ENCODE measurements at regions not wholly inside any gene's neighbourhood (a gene's known extent, or its start where the extent isn't known, plus 50 kb on each side); places are given as distances from the start of the nearest gene placed in this dataset.

GRCh38 chr3:177469216-177469615 lies 271.9 kb upstream of the TBL1XR1 start:
- Histone ChIP-seq H3K27ac (ENCODE audit: low read depth, low read length) (no peak overlapping the region), H3K27me3 (ENCODE audit: control insufficient read depth, insufficient read depth, low read length) (no peaks in the 10 kb centered on the region), H3K36me3 (ENCODE audit: control insufficient read depth, insufficient read depth, low read length) (no peaks in the 10 kb centered on the region), H3K4me1 (ENCODE audit: control insufficient read depth, insufficient read depth, low read length) (peaks cover 6% of the 10 kb centered on the region; the same call in 1 of the 2 replicates), H3K9me3 (ENCODE audit: control insufficient read depth, insufficient read depth, low read depth, low read length) (no peaks in the 10 kb centered on the region), H3K4me3 (ENCODE audit: low read depth, low read length) (no peak overlapping the region), H3K9ac (ENCODE audit: low read length) (no peak overlapping the region)

- H3K27me3 ChIP-seq (ENCODE audit: control insufficient read depth, insufficient read depth, low read length), result no peaks in the 10 kb centered on the region
- H3K9me3 ChIP-seq (ENCODE audit: control insufficient read depth, insufficient read depth, low read depth, low read length), result no peaks in the 10 kb centered on the region
- H3K4me1 ChIP-seq (ENCODE audit: control insufficient read depth, insufficient read depth, low read length), result peaks cover 5% of the 10 kb centered on the region; the same call in 1 of the 2 replicates
- H3K36me3 ChIP-seq (ENCODE audit: control insufficient read depth, insufficient read depth, low read length), result no peaks in the 10 kb centered on the region
- H3K27ac ChIP-seq (ENCODE audit: low read depth, low read length), result no peak overlapping the region
- H3K4me3 ChIP-seq (ENCODE audit: low read depth, low read length), result no peak overlapping the region
- H3K9ac ChIP-seq (ENCODE audit: low read length), result no peak overlapping the region
These were observed 273.1 kb upstream of the TBL1XR1 start for GRCh38 chr3:177470197-177470941.

DNA sequence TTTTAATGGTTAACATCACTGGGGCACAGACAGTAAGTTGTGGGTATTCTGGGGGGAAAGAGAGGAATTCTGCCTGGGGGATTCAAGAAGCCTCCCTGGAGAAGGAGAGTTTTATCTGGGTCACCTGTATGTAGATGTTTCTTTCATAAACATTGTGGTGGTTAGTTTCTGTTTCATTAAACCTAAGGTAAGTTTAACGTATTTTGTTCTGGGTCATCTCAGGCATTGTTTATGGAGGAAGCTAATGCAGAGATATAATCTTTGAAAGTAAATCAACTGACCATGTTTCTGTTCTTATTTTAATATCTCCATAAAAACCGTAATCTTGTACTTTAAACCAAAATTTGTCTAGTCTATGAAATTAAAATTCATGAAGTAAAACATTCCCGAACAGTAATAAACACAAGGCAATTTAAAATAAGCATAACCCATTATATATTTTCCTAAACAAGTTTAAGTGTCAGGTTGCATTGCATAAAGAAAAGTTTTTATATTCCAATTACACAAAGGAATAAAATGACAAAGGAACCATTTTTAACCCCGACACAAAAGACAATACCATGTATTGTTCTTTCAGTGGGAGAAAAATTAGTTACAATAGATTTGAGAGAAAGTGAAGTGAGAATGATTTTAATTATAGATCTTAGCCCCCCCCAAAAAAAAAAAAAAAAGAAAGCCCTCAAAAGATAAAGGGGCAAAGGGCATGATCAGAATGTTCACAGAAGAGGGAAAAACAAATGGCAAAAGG lies 274.6 kb upstream of the TBL1XR1 start:
- Histone ChIP-seq H3K4me3 (ENCODE audit: low read depth, low read length) (no peak overlapping the region), H3K36me3 (ENCODE audit: control insufficient read depth, insufficient read depth, low read length) (no peaks in the 10 kb centered on the region), H3K4me1 (ENCODE audit: control insufficient read depth, insufficient read depth, low read length) (peaks cover 5% of the 10 kb centered on the region; the same call in 1 of the 2 replicates), H3K27ac (ENCODE audit: low read depth, low read length) (no peak overlapping the region), H3K9me3 (ENCODE audit: control insufficient read depth, insufficient read depth, low read depth, low read length) (no peaks in the 10 kb centered on the region), H3K9ac (ENCODE audit: low read length) (no peak overlapping the region), H3K27me3 (ENCODE audit: control insufficient read depth, insufficient read depth, low read length) (no peaks in the 10 kb centered on the region)

GRCh38 chr3:177473184-177473583 lies 275.9 kb upstream of the TBL1XR1 start:
- Histone ChIP-seq H3K4me3 (ENCODE audit: low read depth, low read length) (no peak overlapping the region), H3K27me3 (ENCODE audit: control insufficient read depth, insufficient read depth, low read length) (no peaks in the 10 kb centered on the region), H3K9ac (ENCODE audit: low read length) (no peak overlapping the region), H3K27ac (ENCODE audit: low read depth, low read length) (no peak overlapping the region), H3K9me3 (ENCODE audit: control insufficient read depth, insufficient read depth, low read depth, low read length) (no peaks in the 10 kb centered on the region), H3K36me3 (ENCODE audit: control insufficient read depth, insufficient read depth, low read length) (no peaks in the 10 kb centered on the region), H3K4me1 (ENCODE audit: control insufficient read depth, insufficient read depth, low read length) (peaks cover 5% of the 10 kb centered on the region; the same call in 1 of the 2 replicates)

GRCh38 chr3:177473903-177474302 lies 276.6 kb upstream of the TBL1XR1 start:
- no peaks in the 10 kb centered on the region for H3K27me3 ChIP-seq (ENCODE audit: control insufficient read depth, insufficient read depth, low read length)

DNA sequence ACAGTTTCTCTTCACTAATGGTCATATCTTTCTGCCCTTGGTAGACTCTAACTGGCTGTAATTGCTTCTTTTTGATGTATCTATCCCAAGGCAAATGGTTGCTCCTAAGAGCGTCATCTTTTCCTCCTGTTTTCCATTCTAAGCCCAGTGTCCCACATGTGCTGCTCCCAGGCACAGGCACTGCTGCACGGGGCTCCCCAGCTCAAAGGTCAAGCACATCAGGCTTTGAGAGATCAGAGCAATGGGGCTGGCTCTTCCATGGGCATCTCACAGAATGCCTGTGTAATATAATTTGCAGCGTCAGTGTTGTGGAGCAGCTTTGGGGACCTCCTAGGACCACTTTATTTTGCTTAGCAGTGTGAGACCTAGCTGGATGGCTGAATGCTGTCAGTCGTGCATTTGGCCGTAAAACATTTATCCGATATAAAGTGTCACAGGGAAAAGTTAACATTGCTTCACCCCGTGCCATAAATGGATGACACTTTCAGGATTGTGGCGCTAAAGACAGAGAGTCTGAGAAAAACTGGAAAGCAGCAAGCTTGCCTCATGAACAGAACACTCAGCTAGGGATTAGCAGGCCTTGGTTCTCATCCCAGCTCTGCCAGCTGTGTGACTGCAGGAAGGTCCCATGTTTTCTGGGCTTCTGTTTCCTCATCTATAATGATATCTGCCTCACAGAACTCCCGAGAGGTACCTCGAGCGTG lies 277.5 kb upstream of the TBL1XR1 start:
- no peak overlapping the region for H3K27ac ChIP-seq (ENCODE audit: low read depth, low read length)
- no peaks in the 10 kb centered on the region for H3K27me3 ChIP-seq (ENCODE audit: control insufficient read depth, insufficient read depth, low read length)
- no peaks in the 10 kb centered on the region for H3K36me3 ChIP-seq (ENCODE audit: control insufficient read depth, insufficient read depth, low read length)
- no peaks in the 10 kb centered on the region for H3K9me3 ChIP-seq (ENCODE audit: control insufficient read depth, insufficient read depth, low read depth, low read length)
- H3K4me1 ChIP-seq (ENCODE audit: control insufficient read depth, insufficient read depth, low read length), result peaks cover 5% of the 10 kb centered on the region; the same call in 1 of the 2 replicates
- no peak overlapping the region for H3K4me3 ChIP-seq (ENCODE audit: low read depth, low read length)
- H3K9ac ChIP-seq (ENCODE audit: low read length), result no peak overlapping the region

More at GRCh38 chr3:177473903-177474302, 276.6 kb upstream of the TBL1XR1 start:
- H3K4me3 ChIP-seq (ENCODE audit: low read depth, low read length), result no peak overlapping the region
- H3K36me3 ChIP-seq (ENCODE audit: control insufficient read depth, insufficient read depth, low read length), result no peaks in the 10 kb centered on the region
- H3K4me1 ChIP-seq (ENCODE audit: control insufficient read depth, insufficient read depth, low read length), result peaks cover 5% of the 10 kb centered on the region; the same call in 1 of the 2 replicates
- H3K9me3 ChIP-seq (ENCODE audit: control insufficient read depth, insufficient read depth, low read depth, low read length), result no peaks in the 10 kb centered on the region
- no peak overlapping the region for H3K9ac ChIP-seq (ENCODE audit: low read length)
- H3K27ac ChIP-seq (ENCODE audit: low read depth, low read length), result no peak overlapping the region

GRCh38 chr3:177475356-177475665 lies 278.0 kb upstream of the TBL1XR1 start:
- H3K27me3 ChIP-seq (ENCODE audit: control insufficient read depth, insufficient read depth, low read length), result no peaks in the 10 kb centered on the region
- H3K4me1 ChIP-seq (ENCODE audit: control insufficient read depth, insufficient read depth, low read length), result peaks cover 5% of the 10 kb centered on the region; the same call in 1 of the 2 replicates
- H3K27ac ChIP-seq (ENCODE audit: low read depth, low read length), result no peak overlapping the region
- H3K9me3 ChIP-seq (ENCODE audit: control insufficient read depth, insufficient read depth, low read depth, low read length), result no peaks in the 10 kb centered on the region
- no peak overlapping the region for H3K9ac ChIP-seq (ENCODE audit: low read length)
- H3K4me3 ChIP-seq (ENCODE audit: low read depth, low read length), result no peak overlapping the region
- H3K36me3 ChIP-seq (ENCODE audit: control insufficient read depth, insufficient read depth, low read length), result no peaks in the 10 kb centered on the region

GRCh38 chr3:177476495-177476894 lies 279.2 kb upstream of the TBL1XR1 start:
- Histone ChIP-seq H3K36me3 (ENCODE audit: control insufficient read depth, insufficient read depth, low read length) (no peaks in the 10 kb centered on the region), H3K27ac (ENCODE audit: low read depth, low read length) (no peak overlapping the region), H3K4me1 (ENCODE audit: control insufficient read depth, insufficient read depth, low read length) (peaks cover 5% of the 10 kb centered on the region; the same call in 1 of the 2 replicates)

DNA sequence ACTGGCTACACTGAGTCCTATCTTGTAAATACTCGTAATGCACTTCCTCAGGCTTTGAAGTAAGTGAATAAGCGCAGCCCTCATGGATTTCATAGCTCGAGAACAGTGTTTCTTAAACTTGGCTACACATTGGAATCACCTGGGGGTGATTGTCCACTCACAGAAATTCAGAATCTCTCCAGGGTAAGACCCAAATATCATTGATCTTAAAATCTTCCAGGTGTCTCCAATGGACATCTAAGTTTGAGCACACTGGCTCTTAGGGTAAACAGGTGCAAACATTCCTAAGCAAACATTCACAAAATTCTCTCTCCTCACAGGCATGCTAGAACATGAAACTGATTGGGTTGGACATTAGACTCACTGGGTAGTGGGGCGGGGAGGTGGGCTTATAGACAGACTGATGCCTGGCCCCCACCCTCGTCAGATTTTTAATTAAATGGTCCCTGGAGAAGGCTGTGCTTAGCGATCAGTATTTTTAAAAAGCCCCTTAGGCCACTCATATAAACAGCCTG lies 279.7 kb upstream of the TBL1XR1 start:
- Histone ChIP-seq H3K4me3 (ENCODE audit: low read depth, low read length) (no peak overlapping the region), H3K27ac (ENCODE audit: low read depth, low read length) (no peak overlapping the region), H3K36me3 (ENCODE audit: control insufficient read depth, insufficient read depth, low read length) (no peaks in the 10 kb centered on the region), H3K4me1 (ENCODE audit: control insufficient read depth, insufficient read depth, low read length) (peaks cover 5% of the 10 kb centered on the region; the same call in 1 of the 2 replicates), H3K27me3 (ENCODE audit: control insufficient read depth, insufficient read depth, low read length) (no peaks in the 10 kb centered on the region), H3K9ac (ENCODE audit: low read length) (no peak overlapping the region), H3K9me3 (ENCODE audit: control insufficient read depth, insufficient read depth, low read depth, low read length) (no peaks in the 10 kb centered on the region)

More at GRCh38 chr3:177476495-177476894, 279.2 kb upstream of the TBL1XR1 start:
- Histone ChIP-seq H3K9me3 (ENCODE audit: control insufficient read depth, insufficient read depth, low read depth, low read length) (no peaks in the 10 kb centered on the region), H3K4me3 (ENCODE audit: low read depth, low read length) (no peak overlapping the region), H3K27me3 (ENCODE audit: control insufficient read depth, insufficient read depth, low read length) (no peaks in the 10 kb centered on the region), H3K9ac (ENCODE audit: low read length) (no peak overlapping the region)

DNA sequence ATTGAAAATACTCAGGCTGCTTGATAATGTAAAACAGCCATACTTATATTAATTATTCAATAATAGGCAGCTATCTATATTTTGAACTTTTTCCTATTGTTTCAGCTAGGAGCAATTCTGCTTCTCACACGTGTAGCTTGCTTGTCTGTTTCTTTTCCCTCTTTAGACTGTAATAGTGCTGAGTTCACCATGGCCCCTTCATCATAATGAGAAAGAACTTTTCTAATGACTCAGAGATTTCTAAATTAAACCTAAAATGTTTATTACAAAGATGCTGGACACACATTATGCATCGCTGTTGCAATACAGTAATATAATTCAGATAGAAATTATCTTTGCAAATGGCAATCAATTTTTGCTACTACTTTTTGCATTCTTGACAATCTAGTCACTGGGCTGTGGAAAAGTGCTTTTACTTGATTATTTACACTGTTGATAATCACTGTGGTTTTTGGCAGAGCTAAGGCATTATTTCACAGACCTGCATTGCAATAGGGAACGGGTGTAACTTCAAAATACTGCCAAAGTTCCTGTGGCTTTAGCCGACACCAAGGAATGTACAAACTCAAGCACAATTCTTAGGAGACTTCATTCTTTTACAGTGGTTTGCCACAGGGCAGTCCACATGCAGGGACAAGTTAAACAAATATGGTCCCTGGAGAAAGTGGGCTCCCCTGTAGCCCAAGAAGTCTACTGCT lies 281.0 kb upstream of the TBL1XR1 start:
- Histone ChIP-seq H3K27ac (ENCODE audit: low read depth, low read length) (no peak overlapping the region), H3K9me3 (ENCODE audit: control insufficient read depth, insufficient read depth, low read depth, low read length) (no peaks in the 10 kb centered on the region), H3K4me1 (ENCODE audit: control insufficient read depth, insufficient read depth, low read length) (peaks cover 3% of the 10 kb centered on the region), H3K36me3 (ENCODE audit: control insufficient read depth, insufficient read depth, low read length) (no peaks in the 10 kb centered on the region), H3K27me3 (ENCODE audit: control insufficient read depth, insufficient read depth, low read length) (no peaks in the 10 kb centered on the region), H3K4me3 (ENCODE audit: low read depth, low read length) (no peak overlapping the region), H3K9ac (ENCODE audit: low read length) (no peak overlapping the region)

Measured in HUES6 (cell line).